ENCODE measurements at regions not wholly inside any gene's neighbourhood (a gene's known extent, or its start where the extent isn't known, plus 50 kb on each side); places are given as distances from the start of the nearest gene placed in this dataset.

DNA sequence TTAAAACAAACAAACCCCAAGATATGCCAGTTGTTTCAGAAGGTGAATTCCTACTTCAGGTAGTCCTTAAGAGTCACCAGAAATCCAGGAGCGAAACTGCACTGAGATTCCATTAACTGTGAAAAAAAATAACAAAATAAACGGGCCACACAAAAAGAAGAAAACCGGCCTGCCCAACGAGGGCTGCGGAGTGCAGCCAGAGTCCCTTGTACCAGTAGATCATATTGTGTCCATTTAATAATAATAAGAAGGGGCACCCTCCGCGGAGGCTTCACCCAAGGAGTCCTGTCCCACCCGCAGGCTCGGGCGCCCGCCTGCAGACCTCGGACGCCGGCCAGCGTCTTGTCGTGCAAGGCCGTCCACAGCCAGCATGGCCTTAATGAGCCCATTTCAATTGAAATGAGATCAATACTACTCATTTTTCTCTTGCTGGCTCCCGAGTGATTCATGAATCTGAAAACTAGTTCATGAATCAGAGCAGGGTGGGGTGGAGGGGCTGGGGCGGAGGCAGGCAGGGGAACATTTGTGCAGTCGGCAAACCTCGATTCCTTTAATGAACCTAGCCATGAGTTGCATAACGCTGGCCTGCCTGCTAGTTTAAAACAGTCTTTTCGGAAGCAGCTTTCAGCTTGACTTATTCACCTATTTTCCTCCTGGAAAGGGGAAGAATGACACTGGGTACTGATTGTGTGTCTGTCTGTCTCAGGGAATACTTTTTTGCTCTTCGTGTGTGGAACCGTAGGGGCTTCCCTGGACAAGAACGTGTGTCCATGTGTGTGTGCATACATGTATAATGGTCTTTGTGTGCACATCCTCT lies 113.1 kb upstream of the IRF2BP2 start (continued):
- no peak for TF ChIP-seq ZNF586 (CRISPR knock-in tag; conservative IDR thresholded peaks at IDR 0.05)
- no peak for TF ChIP-seq ZNF175 (CRISPR knock-in tag; IDR thresholded peaks at IDR 0.05; ENCODE audit: low read depth)
- TF ChIP-seq ELF4 (CRISPR knock-in tag; IDR thresholded peaks at IDR 0.05): peak; percentile 11; the same call in 1 of the 2 replicates
- no peak for TF ChIP-seq ETV1 (tag; conservative IDR thresholded peaks at IDR 0.05; ENCODE audit: low read depth)
- no peak for TF ChIP-seq NRF1 (conservative IDR thresholded peaks at IDR 0.05 in 1 of 2, IDR thresholded peaks at IDR 0.05 in 1 of 2)
- no peak for TF ChIP-seq PRMT5 (CRISPR knock-in tag; IDR thresholded peaks at IDR 0.05)
- no peak for TF ChIP-seq SIN3A (IDR thresholded peaks at IDR 0.05; ENCODE audit: borderline replicate concordance in 2 of 2, control insufficient read depth in 1 of 2, low read depth in 2 of 2, low read length in 2 of 2)
- no peak for TF ChIP-seq ZNF253 (CRISPR knock-in tag; conservative IDR thresholded peaks at IDR 0.05)
- TF ChIP-seq SRSF9 (IDR thresholded peaks at IDR 0.05; ENCODE audit: borderline replicate concordance, low read depth, low read length): no peak
- TF ChIP-seq, protein P1, sequence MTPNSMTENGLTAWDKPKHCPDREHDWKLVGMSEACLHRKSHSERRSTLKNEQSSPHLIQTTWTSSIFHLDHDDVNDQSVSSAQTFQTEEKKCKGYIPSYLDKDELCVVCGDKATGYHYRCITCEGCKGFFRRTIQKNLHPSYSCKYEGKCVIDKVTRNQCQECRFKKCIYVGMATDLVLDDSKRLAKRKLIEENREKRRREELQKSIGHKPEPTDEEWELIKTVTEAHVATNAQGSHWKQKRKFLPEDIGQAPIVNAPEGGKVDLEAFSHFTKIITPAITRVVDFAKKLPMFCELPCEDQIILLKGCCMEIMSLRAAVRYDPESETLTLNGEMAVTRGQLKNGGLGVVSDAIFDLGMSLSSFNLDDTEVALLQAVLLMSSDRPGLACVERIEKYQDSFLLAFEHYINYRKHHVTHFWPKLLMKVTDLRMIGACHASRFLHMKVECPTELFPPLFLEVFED (CRISPR knock-in tag; conservative IDR thresholded peaks at IDR 0.05): 0 out of 2 replicates have a peak, but pooled peaks have one; percentile 41
- TF ChIP-seq ZNF77 (CRISPR knock-in tag; IDR thresholded peaks at IDR 0.05): no peak
- no peak for TF ChIP-seq CCNT2 (IDR thresholded peaks at IDR 0.05; ENCODE audit: borderline replicate concordance, extremely low read depth, insufficient read length, low read depth, low read length)
- no peak for TF ChIP-seq FOXJ2 (tag; IDR thresholded peaks at IDR 0.05)
- TF ChIP-seq, protein P2, sequence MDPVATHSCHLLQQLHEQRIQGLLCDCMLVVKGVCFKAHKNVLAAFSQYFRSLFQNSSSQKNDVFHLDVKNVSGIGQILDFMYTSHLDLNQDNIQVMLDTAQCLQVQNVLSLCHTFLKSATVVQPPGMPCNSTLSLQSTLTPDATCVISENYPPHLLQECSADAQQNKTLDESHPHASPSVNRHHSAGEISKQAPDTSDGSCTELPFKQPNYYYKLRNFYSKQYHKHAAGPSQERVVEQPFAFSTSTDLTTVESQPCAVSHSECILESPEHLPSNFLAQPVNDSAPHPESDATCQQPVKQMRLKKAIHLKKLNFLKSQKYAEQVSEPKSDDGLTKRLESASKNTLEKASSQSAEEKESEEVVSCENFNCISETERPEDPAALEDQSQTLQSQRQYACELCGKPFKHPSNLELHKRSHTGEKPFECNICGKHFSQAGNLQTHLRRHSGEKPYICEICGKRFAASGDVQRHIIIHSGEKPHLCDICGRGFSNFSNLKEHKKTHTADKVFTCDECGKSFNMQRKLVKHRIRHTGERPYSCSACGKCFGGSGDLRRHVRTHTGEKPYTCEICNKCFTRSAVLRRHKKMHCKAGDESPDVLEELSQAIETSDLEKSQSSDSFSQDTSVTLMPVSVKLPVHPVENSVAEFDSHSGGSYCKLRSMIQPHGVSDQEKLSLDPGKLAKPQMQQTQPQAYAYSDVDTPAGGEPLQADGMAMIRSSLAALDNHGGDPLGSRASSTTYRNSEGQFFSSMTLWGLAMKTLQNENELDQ (CRISPR knock-in tag; IDR thresholded peaks at IDR 0.05; ENCODE audit: borderline replicate concordance): no peak
- no peak for TF ChIP-seq TAF9B (IDR thresholded peaks at IDR 0.05; ENCODE audit: partially characterized antibody)
- TF ChIP-seq PTBP1 (IDR thresholded peaks at IDR 0.05; ENCODE audit: low read depth, low read length): no peak
- TF ChIP-seq, protein P3, sequence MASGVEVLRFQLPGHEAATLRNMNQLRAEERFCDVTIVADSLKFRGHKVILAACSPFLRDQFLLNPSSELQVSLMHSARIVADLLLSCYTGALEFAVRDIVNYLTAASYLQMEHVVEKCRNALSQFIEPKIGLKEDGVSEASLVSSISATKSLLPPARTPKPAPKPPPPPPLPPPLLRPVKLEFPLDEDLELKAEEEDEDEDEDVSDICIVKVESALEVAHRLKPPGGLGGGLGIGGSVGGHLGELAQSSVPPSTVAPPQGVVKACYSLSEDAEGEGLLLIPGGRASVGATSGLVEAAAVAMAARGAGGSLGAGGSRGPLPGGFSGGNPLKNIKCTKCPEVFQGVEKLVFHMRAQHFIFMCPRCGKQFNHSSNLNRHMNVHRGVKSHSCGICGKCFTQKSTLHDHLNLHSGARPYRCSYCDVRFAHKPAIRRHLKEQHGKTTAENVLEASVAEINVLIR (CRISPR knock-in tag; IDR thresholded peaks at IDR 0.05): no peak
- TF ChIP-seq, protein P4, sequence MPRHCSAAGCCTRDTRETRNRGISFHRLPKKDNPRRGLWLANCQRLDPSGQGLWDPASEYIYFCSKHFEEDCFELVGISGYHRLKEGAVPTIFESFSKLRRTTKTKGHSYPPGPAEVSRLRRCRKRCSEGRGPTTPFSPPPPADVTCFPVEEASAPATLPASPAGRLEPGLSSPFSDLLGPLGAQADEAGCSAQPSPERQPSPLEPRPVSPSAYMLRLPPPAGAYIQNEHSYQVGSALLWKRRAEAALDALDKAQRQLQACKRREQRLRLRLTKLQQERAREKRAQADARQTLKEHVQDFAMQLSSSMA (CRISPR knock-in tag; IDR thresholded peaks at IDR 0.05): 0 out of 2 replicates have a peak, but pooled peaks have one; percentile 7
- no peak for TF ChIP-seq PML (IDR thresholded peaks at IDR 0.05; ENCODE audit: low read length)
- TF ChIP-seq TEAD1 (CRISPR knock-in tag; IDR thresholded peaks at IDR 0.05): 0 out of 4 replicates have a peak, but pooled peaks of 1 of the 2 experiments have one; percentile 11
- TF ChIP-seq NFIC (IDR thresholded peaks at IDR 0.05): no peak
- TF ChIP-seq BRD9 (IDR thresholded peaks at IDR 0.05; ENCODE audit: low read depth, partially characterized antibody): no peak
- peak; percentile 48; the same call in 1 of the 2 replicates for TF ChIP-seq ZBTB1 (CRISPR knock-in tag; IDR thresholded peaks at IDR 0.05; ENCODE audit: borderline replicate concordance, low read depth)

All from K562 (cell line).